Heart right ventricle (tissue), 16 donors: ENCODE measurements at regions not wholly inside any gene's neighbourhood (a gene's known extent, or its start where the extent isn't known, plus 50 kb on each side); places are given as distances from the start of the nearest gene placed in this dataset.

ENCODE experiments used
- ATAC-seq, 8 donors: fragments of 200-7000 bp; cut with Tn5 transposase; one replicate each; pipeline ENCODE4 v1.9.1; 2020; ENCODE audit warnings: mild to moderate bottlenecking in 8 of 8, moderate library complexity in 8 of 8, moderate number of reproducible peaks in 1 of 8
- DNase-seq, 2 donors: peaks; one replicate each; pipeline ENCODE4 v3.0.0-alpha.2; 2020
- H3K27ac ChIP-seq, 10 donors: fragments of 200-600 bp; sonication (generic) in 2 of 10; one replicate each; pipeline versions ENCODE4 v1.5.0 to v1.8.0; 2020 to 2022; ENCODE audit warnings: mild to moderate bottlenecking in 3 of 10
- H3K27me3 ChIP-seq, 7 donors: fragments of 200-600 bp; one replicate each; pipeline ENCODE4 v1.8.0; 2021 to 2022; ENCODE audit warnings: mild to moderate bottlenecking in 2 of 7
- H3K36me3 ChIP-seq, 9 donors: fragments of 200-600 bp; sonication (generic) in 1 of 9; one replicate each; pipeline versions ENCODE4 v1.5.0 to v1.8.0; 2020 to 2022; ENCODE audit warnings: mild to moderate bottlenecking in 2 of 9
- H3K4me1 ChIP-seq, 9 donors: fragments of 200-600 bp; sonication (generic) in 1 of 9; one replicate each; pipeline versions ENCODE4 v1.5.0 to v1.8.0; 2020 to 2022; ENCODE audit warnings: mild to moderate bottlenecking in 4 of 9
- H3K4me3 ChIP-seq, 10 donors: fragments of 200-600 bp; sonication (generic) in 2 of 10; one replicate each; pipeline versions ENCODE4 v1.5.0 to v1.8.0; 2020 to 2022; ENCODE audit warnings: mild to moderate bottlenecking in 7 of 10, moderate library complexity in 2 of 10
- H3K9me3 ChIP-seq, 11 donors: fragments of 200-600 bp in 10 of 11; sonication (generic) in 2 of 11; one replicate each; pipeline versions ENCODE4 v1.5.0 to v1.8.0; 2013 to 2022; ENCODE audit warnings: mild to moderate bottlenecking in 2 of 11, control low read depth in 1 of 11, moderate library complexity in 1 of 11
- CTCF ChIP-seq, 9 donors: fragments of 200-600 bp; sonication (generic) in 2 of 9; IDR thresholded peaks; one replicate each; pipeline versions ENCODE4 v1.5.0 to v1.8.0; 2021 to 2022; ENCODE audit warnings: antibody characterized with exemption in 9 of 9, mild to moderate bottlenecking in 5 of 9, moderate library complexity in 1 of 9
- WGBS, 2 donors: extraction: QIAGEN DNeasy Blood & Tissue Kit; methylation state at CpG; one replicate each; pipeline ENCODE4 v1.1.7; 2013; ENCODE audit warnings: inconsistent platforms in 1 of 2; 5-methylcytosine and 5-hydroxymethylcytosine counted together
- intact Hi-C, 10 donors: fragments of 100-400 bp; cut with DNase I; formaldehyde crosslinking; loops; one replicate each; pipeline versions ENCODE4 v1.11.1 to v1.14.2; 2022
- donor health status: Arrhythmogenic right ventricular cardiomyopathy.
- donor health status: ischemic (EF 13 %, LVEDD 7.1; RV severe dilation, severe dysfunction).
- donor health status: healthy with polysubstance abuse.
- donor health status: DM: no; HTN: yes; CAD: no.
- donor health status: DM: no; HTN: no; CAD: no.
- donor health status: ischemic (EF 25% LVEDD 6.9; RV normal size, moderate dysfunction).
- donor health status: ischemic (EF 25% LVEDD 5.7; RV mildly dilated, moderate dysfunction).
- donor health status: healthy.
- donor health status: DM: yes; HTN: yes; CAD: no.
- donor health status: Ischemic cardiomyopathy.
- donor health status: ischemic (EF 35%, LVEDD 5.7; RV mildly dilated, moderate dysfunction).
- donor health status: nonischemic (EF 11% LVEDD 7.7; RV severe dilation, severe dysfunction).
- donor health status: DM: yes; HTN: yes; CAD: no.
- donor health status: PGD.
- donor health status: ischemic (EF 29% LVEDD 5.4; RV normal size, mild dysfunction).
- donor health status: nonischemic (EF 23%, LVEDD 6.1; RV moderate dilation, normal function).

GRCh38 chr18:24954341-24954740 lies 397.6 kb downstream of the ZNF521 start:
- ATAC-seq (no peak), DNase-seq (no peak)
- 65 to 80% methylated on average over 1 of the region's 1 CpG for WGBS, 2 donors
- H3K4me1 ChIP-seq: peaks cover 0 to 5% (median 0%) of the 10 kb centered on the region in 9 donors
- no peaks in the 10 kb centered on the region for H3K27me3 ChIP-seq
- H3K36me3 ChIP-seq: no peaks in the 10 kb centered on the region
- no peak for TF ChIP-seq CTCF (IDR thresholded peaks at IDR 0.05)
- H3K4me3 ChIP-seq: no peak overlapping the region
- H3K9me3 ChIP-seq: peaks cover 0 to 4% (median 0%) of the 10 kb centered on the region in 11 donors
- peak overlapping the region in 3 of 10 donors; percentile 21 to 44 (median 24) for H3K27ac ChIP-seq
- intact Hi-C loops: loop anchor here in 1 of 10 donors (10.0 kb wide), 1 partner anchor 50 kb away; no protein-coding TSS in a partner anchor

GRCh38 chr18:24958001-24958400 lies 394.0 kb downstream of the ZNF521 start:
- peaks cover 0 to 3% (median 0%) of the 10 kb centered on the region in 11 donors for H3K9me3 ChIP-seq
- H3K4me3 ChIP-seq: no peak overlapping the region
- H3K4me1 ChIP-seq: peaks cover 0 to 5% (median 0%) of the 10 kb centered on the region in 9 donors
- H3K27ac ChIP-seq: no peak overlapping the region
- no peak for ATAC-seq
- H3K27me3 ChIP-seq: no peaks in the 10 kb centered on the region
- no peak for TF ChIP-seq CTCF (IDR thresholded peaks at IDR 0.05)
- DNase-seq: no peak
- WGBS, 2 donors: 52 to 59% methylated on average over 2 of the region's 2 CpGs
- intact Hi-C loops: loop anchor here in 1 of 10 donors (10.0 kb wide), 1 partner anchor 47 kb away; no protein-coding TSS in a partner anchor
- H3K36me3 ChIP-seq: no peaks in the 10 kb centered on the region

GRCh38 chr18:24959051-24959476 lies 392.9 kb downstream of the ZNF521 start:
- H3K27me3 ChIP-seq: no peaks in the 10 kb centered on the region
- intact Hi-C loops: loop anchor here in 1 of 10 donors (10.0 kb wide), 1 partner anchor 46 kb away; no protein-coding TSS in a partner anchor
- DNase-seq (no peak), ATAC-seq (no peak)
- H3K4me3 ChIP-seq: no peak overlapping the region
- H3K36me3 ChIP-seq: no peaks in the 10 kb centered on the region
- WGBS, 2 donors: 53 to 57% methylated on average over 7 of the region's 7 CpGs
- no peak overlapping the region for H3K27ac ChIP-seq
- TF ChIP-seq CTCF (IDR thresholded peaks at IDR 0.05): no peak
- H3K4me1 ChIP-seq: peaks cover 0 to 5% (median 0%) of the 10 kb centered on the region in 9 donors
- no peaks in the 10 kb centered on the region for H3K9me3 ChIP-seq

- no peak for TF ChIP-seq CTCF (IDR thresholded peaks at IDR 0.05)
These were observed 387.8 kb downstream of the ZNF521 start for GRCh38 chr18:24964216-24964615.

More at GRCh38 chr18:24964216-24964615, 387.8 kb downstream of the ZNF521 start:
- H3K27me3 ChIP-seq: no peaks in the 10 kb centered on the region
- no peak overlapping the region for H3K4me3 ChIP-seq
- ATAC-seq (peak in 2 of 8 donors; percentile 42 to 74), DNase-seq (no peak)
- H3K9me3 ChIP-seq: peaks cover 0 to 4% (median 0%) of the 10 kb centered on the region in 11 donors
- no peaks in the 10 kb centered on the region for H3K36me3 ChIP-seq
- H3K27ac ChIP-seq: no peak overlapping the region
- intact Hi-C loops: no loop called here
- WGBS, 2 donors: 60 to 71% methylated on average over 4 of the region's 4 CpGs
- H3K4me1 ChIP-seq: no peaks in the 10 kb centered on the region
